Stimulated activated CD4-positive, alpha-beta T cell treated with anti-CD3 and anti-CD28 coated beads, TNF-alpha, amount 100 ng/mL, for 4 hours (primary cell): ENCODE measurements at regions not wholly inside any gene's neighbourhood (a gene's known extent, or its start where the extent isn't known, plus 50 kb on each side); places are given as distances from the start of the nearest gene placed in this dataset.
"Not testable (repeated sequence)": the region's sequence is repeated elsewhere in the genome, so short reads cannot be mapped to it uniquely, and the experiment has no call there.

ENCODE experiments used
- DNase-seq, 3 experiments: peaks; one replicate each; pipeline ENCODE4 v3.0.0-alpha.2; 2020; ENCODE audit warnings: low read depth in 3 of 3

GRCh38 chr14:31911160-31911559 lies 165.9 kb upstream of the ARHGAP5 start:
- no peak for DNase-seq

GRCh38 chr14:31913370-31913769 lies 163.7 kb upstream of the ARHGAP5 start:
- no peak for DNase-seq

- not testable (repeated sequence) for DNase-seq
These were observed 158.8 kb upstream of the ARHGAP5 start for GRCh38 chr14:31918289-31918688.

- DNase-seq, result no peak
These were observed 157.1 kb upstream of the ARHGAP5 start for GRCh38 chr14:31920001-31920400.

GRCh38 chr14:31920989-31921650 lies 156.0 kb upstream of the ARHGAP5 start:
- no peak for DNase-seq

- no peak for DNase-seq
These were observed 155.4 kb upstream of the ARHGAP5 start for GRCh38 chr14:31921721-31922120.

GRCh38 chr14:31926123-31926522 lies 151.0 kb upstream of the ARHGAP5 start:
- DNase-seq, result no peak

- no peak for DNase-seq
These were observed 150.3 kb upstream of the ARHGAP5 start for GRCh38 chr14:31926652-31927347.

GRCh38 chr14:31927348-31927832 lies 149.7 kb upstream of the ARHGAP5 start:
- DNase-seq, result no peak

GRCh38 chr14:31930070-31930469 lies 147.0 kb upstream of the ARHGAP5 start:
- no peak for DNase-seq

- no peak for DNase-seq
These were observed 146.4 kb upstream of the ARHGAP5 start for GRCh38 chr14:31930493-31931240.

GRCh38 chr14:31932675-31933074 lies 144.4 kb upstream of the ARHGAP5 start:
- DNase-seq, result no peak

- DNase-seq, result no peak
These were observed 143.4 kb upstream of the ARHGAP5 start for GRCh38 chr14:31933716-31934115.

GRCh38 chr14:31934767-31935266 lies 142.3 kb upstream of the ARHGAP5 start:
- no peak for DNase-seq

- DNase-seq, result no peak
These were observed 141.7 kb upstream of the ARHGAP5 start for GRCh38 chr14:31935391-31935790.

GRCh38 chr14:31936115-31936514 lies 141.0 kb upstream of the ARHGAP5 start:
- DNase-seq, result no peak

- peak; percentile 21 to 46 (median 45) for DNase-seq
These were observed 139.3 kb upstream of the ARHGAP5 start for GRCh38 chr14:31937730-31938346.

- DNase-seq, result no peak
These were observed 137.2 kb upstream of the ARHGAP5 start for GRCh38 chr14:31939934-31940333.

- no peak for DNase-seq
These were observed 135.6 kb upstream of the ARHGAP5 start for GRCh38 chr14:31941487-31941886.

- DNase-seq, result no peak
These were observed 134.8 kb upstream of the ARHGAP5 start for GRCh38 chr14:31942166-31942841.

GRCh38 chr14:31943217-31943799 lies 133.8 kb upstream of the ARHGAP5 start:
- no peak for DNase-seq
